Liver (tissue), 7 donors: ENCODE measurements at regions not wholly inside any gene's neighbourhood (a gene's known extent, or its start where the extent isn't known, plus 50 kb on each side); places are given as distances from the start of the nearest gene placed in this dataset.

Experiments
- DNase-seq: peaks from one replicate; pipeline ENCODE4 v3.0.0-alpha.2; 2017; ENCODE audit warnings: low spot score
- H3K27ac ChIP-seq, 2 donors: one replicate each; pipeline ENCODE4 v1.7.0; 2013; ENCODE audit warnings: inconsistent platforms in 2 of 2, low read length in 2 of 2, control low read depth in 1 of 2, low read depth in 1 of 2, mild to moderate bottlenecking in 1 of 2
- H3K27me3 ChIP-seq, 4 donors: one replicate each; pipeline versions ENCODE4 v1.6.1 to v1.7.0; 2013; ENCODE audit warnings: low read length in 3 of 4, inconsistent platforms in 1 of 4, mild to moderate bottlenecking in 1 of 4, moderate library complexity in 1 of 4; ENCODE audit not compliant: control insufficient read depth in 4 of 4, insufficient read depth in 4 of 4
- H3K36me3 ChIP-seq, 4 donors: one replicate each; pipeline versions ENCODE4 v1.6.1 to v1.7.0; 2013; ENCODE audit warnings: low read length in 3 of 4, mild to moderate bottlenecking in 3 of 4, low read depth in 1 of 4, moderate library complexity in 1 of 4; ENCODE audit not compliant: control insufficient read depth in 4 of 4, insufficient read depth in 3 of 4
- H3K4me1 ChIP-seq, 4 donors: one replicate each; pipeline versions ENCODE4 v1.6.1 to v1.7.0; 2013; ENCODE audit warnings: low read length in 3 of 4, mild to moderate bottlenecking in 3 of 4, moderate library complexity in 1 of 4; ENCODE audit not compliant: control insufficient read depth in 4 of 4, insufficient read depth in 4 of 4
- H3K4me3 ChIP-seq, 3 donors: one replicate each; pipeline versions ENCODE4 v1.6.1 to v1.7.0; 2013; ENCODE audit warnings: low read length in 3 of 3, control low read depth in 1 of 3, low read depth in 1 of 3, mild to moderate bottlenecking in 1 of 3
- H3K9ac ChIP-seq, 2 donors: one replicate each; pipeline ENCODE4 v1.7.0; 2013; ENCODE audit warnings: low read length in 2 of 2, mild to moderate bottlenecking in 2 of 2, moderate library complexity in 2 of 2, control low read depth in 1 of 2, low read depth in 1 of 2
- H3K9me3 ChIP-seq, 4 donors: one replicate each; pipeline versions ENCODE4 v1.6.1 to v1.7.0; 2013; ENCODE audit warnings: low read length in 3 of 4; ENCODE audit not compliant: control insufficient read depth in 4 of 4
- ATF3 ChIP-seq: IDR thresholded peaks from 2 replicates; pipeline ENCODE4 v1.6.1; 2016; ENCODE audit warnings: antibody characterized with exemption
- EGR1 ChIP-seq, 2 donors: IDR thresholded peaks; 2 replicates each; pipeline ENCODE4 v1.6.1; 2016 to 2018; ENCODE audit warnings: antibody characterized with exemption in 2 of 2, low read depth in 2 of 2
- FOXA1 ChIP-seq: IDR thresholded peaks from 2 replicates; pipeline ENCODE4 v1.6.1; 2016; ENCODE audit warnings: antibody characterized with exemption
- FOXA2 ChIP-seq: IDR thresholded peaks from 2 replicates; pipeline ENCODE4 v1.6.1; 2016; ENCODE audit warnings: antibody characterized with exemption
- HNF4A ChIP-seq, 2 donors: conservative IDR thresholded peaks; 2 replicates each; pipeline ENCODE4 v1.6.1; 2016; ENCODE audit warnings: antibody characterized with exemption in 2 of 2, mild to moderate bottlenecking in 2 of 2
- MAX ChIP-seq: IDR thresholded peaks from 2 replicates; pipeline ENCODE4 v1.6.1; 2016; ENCODE audit warnings: antibody characterized with exemption
- NR2F2 ChIP-seq: IDR thresholded peaks from 2 replicates; pipeline ENCODE4 v1.6.1; 2016; ENCODE audit warnings: antibody characterized with exemption
- RAD21 ChIP-seq, 2 donors: IDR thresholded peaks; 2 replicates each; pipeline ENCODE4 v1.6.1; 2016; ENCODE audit warnings: antibody characterized with exemption in 2 of 2, mild to moderate bottlenecking in 2 of 2
- REST ChIP-seq: IDR thresholded peaks from 2 replicates; pipeline ENCODE4 v1.6.1; 2016; ENCODE audit warnings: antibody characterized with exemption, mild to moderate bottlenecking
- TAF1 ChIP-seq: conservative IDR thresholded peaks from 2 replicates; pipeline ENCODE4 v1.6.1; 2016; ENCODE audit warnings: antibody characterized with exemption, mild to moderate bottlenecking
- YY1 ChIP-seq: IDR thresholded peaks from 2 replicates; pipeline ENCODE4 v1.6.1; 2016; ENCODE audit warnings: antibody characterized with exemption, mild to moderate bottlenecking
- ZBTB33 ChIP-seq: IDR thresholded peaks from 2 replicates; pipeline ENCODE4 v1.6.1; 2016; ENCODE audit warnings: antibody characterized with exemption
- WGBS: extraction: QIAGEN DNeasy Blood & Tissue Kit; methylation state at CpG from one replicate; pipeline ENCODE4 v1.1.7; 2013; 5-methylcytosine and 5-hydroxymethylcytosine counted together
- donor health status: healthy.
- donor health status: healthy.
- donor health status: healthy.
- donor health status: healthy.

- WGBS: 75% methylated on average over 2 of the region's 2 CpGs
- Histone ChIP-seq H3K36me3 (no peaks in the 10 kb centered on the region), H3K27me3 (no peaks in the 10 kb centered on the region), H3K9ac (no peak overlapping the region), H3K4me1 (no peaks in the 10 kb centered on the region), H3K4me3 (no peak overlapping the region), H3K9me3 (no peaks in the 10 kb centered on the region), H3K27ac (no peak overlapping the region)
- no peak for DNase-seq
- no peak for TF ChIP-seq FOXA2
- no peak for TF ChIP-seq RAD21 (IDR thresholded peaks at IDR 0.05)
Measured at GRCh38 chr4:66544281-66544680, 874.0 kb upstream of the EPHA5 start.

- TF ChIP-seq MAX (no peak), NR2F2 (no peak), TAF1 (no peak), ATF3 (no peak), REST (no peak), FOXA1 (no peak), HNF4A (conservative IDR thresholded peaks at IDR 0.05) (no peak), FOXA2 (no peak), ZBTB33 (no peak)
- Histone ChIP-seq H3K9ac (no peak overlapping the region), H3K9me3 (no peaks in the 10 kb centered on the region), H3K27ac (no peak overlapping the region), H3K4me3 (no peak overlapping the region), H3K36me3 (no peaks in the 10 kb centered on the region), H3K4me1 (no peaks in the 10 kb centered on the region), H3K27me3 (peaks cover 0 to 2% (median 0%) of the 10 kb centered on the region in 4 donors)
- DNase-seq: no peak
- WGBS: 57% methylated on average over 4 of the region's 4 CpGs
Measured at GRCh38 chr4:66539745-66540144, 869.5 kb upstream of the EPHA5 start.

- DNase-seq: no peak
- Histone ChIP-seq H3K9me3 (peaks cover 0 to 2% (median under 1%) of the 10 kb centered on the region in 4 donors), H3K4me3 (no peak overlapping the region), H3K4me1 (no peaks in the 10 kb centered on the region), H3K27ac (no peak overlapping the region), H3K27me3 (no peaks in the 10 kb centered on the region), H3K9ac (no peak overlapping the region), H3K36me3 (no peaks in the 10 kb centered on the region)
- TF ChIP-seq RAD21 (IDR thresholded peaks at IDR 0.05) (no peak), YY1 (no peak), TAF1 (no peak), ZBTB33 (no peak), ATF3 (no peak), HNF4A (conservative IDR thresholded peaks at IDR 0.05) (no peak), REST (no peak), EGR1 (IDR thresholded peaks at IDR 0.05; ENCODE audit: low read depth in 2 of 2) (no peak)
- 62% methylated on average over 3 of the region's 3 CpGs for WGBS
Measured at GRCh38 chr4:66524781-66525180, 854.5 kb upstream of the EPHA5 start.
